ENCODE measurements at regions not wholly inside any gene's neighbourhood (a gene's known extent, or its start where the extent isn't known, plus 50 kb on each side); places are given as distances from the start of the nearest gene placed in this dataset.

GRCh38 chr20:58128635-58129625 is 99.5 kb downstream of the ANKRD60 start:
- H3K9me2 ChIP-seq (replicated peaks; ENCODE audit: low read depth, low read length) = no peaks in the 10 kb centered on the region
- H3K9me3 ChIP-seq (ENCODE audit: insufficient read depth, low read depth, low read length) = no peaks in the 10 kb centered on the region; the same call in 1 of the 2 replicates
- no peaks in the 10 kb centered on the region for H3K79me2 ChIP-seq (ENCODE audit: insufficient read depth, low read length)
- no peak overlapping the region for H3K4me3 ChIP-seq (ENCODE audit: low read length, poor library complexity, severe bottlenecking)
- no peaks in the 10 kb centered on the region for H3F3A ChIP-seq (ENCODE audit: low read depth)
- no peaks in the 10 kb centered on the region for H3K27me3 ChIP-seq (ENCODE audit: insufficient read depth, low read length, poor library complexity, severe bottlenecking)
- H3K9ac ChIP-seq (ENCODE audit: low read depth, low read length, poor library complexity, severe bottlenecking) = no peak overlapping the region
- no peak overlapping the region for H3K4me2 ChIP-seq (ENCODE audit: low read depth, low read length, poor library complexity, severe bottlenecking)
- H3K36me3 ChIP-seq (ENCODE audit: insufficient read depth, low read length) = no peaks in the 10 kb centered on the region
- H3K4me1 ChIP-seq (ENCODE audit: insufficient read depth, low read length, poor library complexity, severe bottlenecking) = no peaks in the 10 kb centered on the region
- H4K20me1 ChIP-seq (ENCODE audit: insufficient read depth, low read length, poor library complexity, severe bottlenecking) = no peaks in the 10 kb centered on the region
- no peak overlapping the region for H2AFZ ChIP-seq (ENCODE audit: low read length)
- TF ChIP-seq EZH2phosphoT487 (IDR thresholded peaks at IDR 0.05; ENCODE audit: borderline replicate concordance) = no peak
- TF ChIP-seq CTCF (conservative IDR thresholded peaks at IDR 0.05; ENCODE audit: low read length) = no peak

GRCh38 chr20:58127701-58128111 is 100.7 kb downstream of the ANKRD60 start:
- no peak overlapping the region for H3K4me2 ChIP-seq (ENCODE audit: low read depth, low read length, poor library complexity, severe bottlenecking)

GRCh38 chr20:58125726-58126125 is 102.7 kb downstream of the ANKRD60 start:
- Histone ChIP-seq H3K4me1 (ENCODE audit: insufficient read depth, low read length, poor library complexity, severe bottlenecking) (no peaks in the 10 kb centered on the region), H2AFZ (ENCODE audit: low read length) (no peak overlapping the region), H3K9me3 (ENCODE audit: insufficient read depth, low read depth, low read length) (no peaks in the 10 kb centered on the region; the same call in 1 of the 2 replicates), H3K9ac (ENCODE audit: low read depth, low read length, poor library complexity, severe bottlenecking) (no peak overlapping the region), H3K27me3 (ENCODE audit: insufficient read depth, low read length, poor library complexity, severe bottlenecking) (no peaks in the 10 kb centered on the region), H3K4me3 (ENCODE audit: low read length, poor library complexity, severe bottlenecking) (no peak overlapping the region), H3K36me3 (ENCODE audit: insufficient read depth, low read length) (no peaks in the 10 kb centered on the region), H4K20me1 (ENCODE audit: insufficient read depth, low read length, poor library complexity, severe bottlenecking) (no peaks in the 10 kb centered on the region), H3K79me2 (ENCODE audit: insufficient read depth, low read length) (no peaks in the 10 kb centered on the region), H3K9me2 (replicated peaks; ENCODE audit: low read depth, low read length) (no peaks in the 10 kb centered on the region), H3K4me2 (ENCODE audit: low read depth, low read length, poor library complexity, severe bottlenecking) (no peak overlapping the region), H3F3A (ENCODE audit: low read depth) (no peaks in the 10 kb centered on the region)
- TF ChIP-seq CTCF (conservative IDR thresholded peaks at IDR 0.05; ENCODE audit: low read length) (no peak), EZH2phosphoT487 (IDR thresholded peaks at IDR 0.05; ENCODE audit: borderline replicate concordance) (no peak)

More at GRCh38 chr20:58127701-58128111, 100.7 kb downstream of the ANKRD60 start:
- Histone ChIP-seq H3K9me2 (replicated peaks; ENCODE audit: low read depth, low read length) (no peaks in the 10 kb centered on the region), H3K4me3 (ENCODE audit: low read length, poor library complexity, severe bottlenecking) (no peak overlapping the region), H2AFZ (ENCODE audit: low read length) (no peak overlapping the region), H3K36me3 (ENCODE audit: insufficient read depth, low read length) (no peaks in the 10 kb centered on the region), H3K9me3 (ENCODE audit: insufficient read depth, low read depth, low read length) (no peaks in the 10 kb centered on the region; the same call in 1 of the 2 replicates), H3F3A (ENCODE audit: low read depth) (no peaks in the 10 kb centered on the region), H3K4me1 (ENCODE audit: insufficient read depth, low read length, poor library complexity, severe bottlenecking) (no peaks in the 10 kb centered on the region), H4K20me1 (ENCODE audit: insufficient read depth, low read length, poor library complexity, severe bottlenecking) (no peaks in the 10 kb centered on the region), H3K9ac (ENCODE audit: low read depth, low read length, poor library complexity, severe bottlenecking) (no peak overlapping the region), H3K27me3 (ENCODE audit: insufficient read depth, low read length, poor library complexity, severe bottlenecking) (no peaks in the 10 kb centered on the region), H3K79me2 (ENCODE audit: insufficient read depth, low read length) (no peaks in the 10 kb centered on the region)
- TF ChIP-seq EZH2phosphoT487 (IDR thresholded peaks at IDR 0.05; ENCODE audit: borderline replicate concordance) = no peak
- TF ChIP-seq CTCF (conservative IDR thresholded peaks at IDR 0.05; ENCODE audit: low read length) = no peak
